Suprapubic skin (tissue), 4 donors: ENCODE measurements at regions not wholly inside any gene's neighbourhood (a gene's known extent, or its start where the extent isn't known, plus 50 kb on each side); places are given as distances from the start of the nearest gene placed in this dataset.
A peak's percentile ranks its signal among the peaks of the same experiment; 100 is the strongest.

Experiments
- DNase-seq, 2 donors: peaks; one replicate each; pipeline ENCODE4 v3.0.0-alpha.2; 2019; ENCODE audit warnings: low spot score in 2 of 2
- H3K27ac ChIP-seq: fragments of 200-600 bp; sonication (generic); one replicate; pipeline ENCODE4 v1.5.1; 2019
- H3K27me3 ChIP-seq: fragments of 200-600 bp; sonication (generic); one replicate; pipeline ENCODE4 v1.5.1; 2019
- H3K36me3 ChIP-seq: fragments of 200-600 bp; sonication (generic); one replicate; pipeline ENCODE4 v1.5.1; 2019
- H3K4me1 ChIP-seq: fragments of 200-600 bp; sonication (generic); one replicate; pipeline ENCODE4 v1.5.1; 2019
- H3K4me3 ChIP-seq: fragments of 200-600 bp; sonication (generic); one replicate; pipeline ENCODE4 v1.5.1; 2019; ENCODE audit warnings: mild to moderate bottlenecking
- H3K9me3 ChIP-seq: fragments of 200-600 bp; sonication (generic); one replicate; pipeline ENCODE4 v1.5.1; 2019
- CTCF ChIP-seq, 2 donors: fragments of 200-600 bp in 1 of 2; fragments of 450-650 bp in 1 of 2; sonication (generic) in 1 of 2; IDR thresholded peaks; one replicate each; pipeline ENCODE4 v1.5.1; 2016 to 2019; ENCODE audit warnings: antibody characterized with exemption in 2 of 2, mild to moderate bottlenecking in 1 of 2, moderate library complexity in 1 of 2
- EP300 ChIP-seq: sonication (generic); formaldehyde crosslinking; IDR thresholded peaks from one replicate; pipeline ENCODE4 v1.6.1; 2017; ENCODE audit warnings: antibody characterized with exemption
- POLR2A ChIP-seq, 2 donors: fragments of 450-650 bp; IDR thresholded peaks; one replicate each; pipeline ENCODE4 v1.6.1; 2017; ENCODE audit warnings: antibody characterized with exemption in 2 of 2, mild to moderate bottlenecking in 2 of 2, moderate library complexity in 2 of 2
- POLR2AphosphoS5 ChIP-seq, 3 donors: sonication (generic); formaldehyde crosslinking; IDR thresholded peaks; one replicate each; pipeline ENCODE4 v1.6.1; 2017; ENCODE audit warnings: antibody characterized with exemption in 3 of 3
- WGBS: methylation state at CpG from one replicate; pipeline ENCODE4 v1.1.5; 2018; 5-methylcytosine and 5-hydroxymethylcytosine counted together

GRCh38 chr14:104238424-104239184, 100.2 kb downstream of the KIF26A start:
- Histone ChIP-seq H3K27me3 (peaks cover 14% of the 10 kb centered on the region), H3K27ac (no peak overlapping the region), H3K36me3 (no peaks in the 10 kb centered on the region), H3K4me1 (no peaks in the 10 kb centered on the region), H3K4me3 (no peak overlapping the region), H3K9me3 (no peaks in the 10 kb centered on the region)
- WGBS: 87% methylated on average over 12 of the region's 21 CpGs
- TF ChIP-seq POLR2A (IDR thresholded peaks at IDR 0.05) (no peak), EP300 (no peak), CTCF (IDR thresholded peaks at IDR 0.05) (no peak), POLR2AphosphoS5 (IDR thresholded peaks at IDR 0.05) (no peak)
- peak; percentile 26 to 64 for DNase-seq

- WGBS: 70% methylated on average over 8 of the region's 8 CpGs
- Histone ChIP-seq H3K4me1 (no peaks in the 10 kb centered on the region), H3K9me3 (no peaks in the 10 kb centered on the region), H3K27ac (no peak overlapping the region), H3K4me3 (no peak overlapping the region), H3K36me3 (no peaks in the 10 kb centered on the region), H3K27me3 (peaks cover 16% of the 10 kb centered on the region)
- no peak for TF ChIP-seq CTCF (IDR thresholded peaks at IDR 0.05)
- DNase-seq: peak; percentile 40 to 64
Observed at GRCh38 chr14:104239185-104239775, 100.9 kb downstream of the KIF26A start.

GRCh38 chr14:104239861-104240301, 101.5 kb downstream of the KIF26A start:
- DNase-seq: peak; percentile 21 to 59
- Histone ChIP-seq H3K27me3 (peaks cover 22% of the 10 kb centered on the region), H3K36me3 (no peaks in the 10 kb centered on the region), H3K4me3 (no peak overlapping the region), H3K9me3 (no peaks in the 10 kb centered on the region), H3K27ac (no peak overlapping the region), H3K4me1 (no peaks in the 10 kb centered on the region)
- no peak for TF ChIP-seq CTCF (IDR thresholded peaks at IDR 0.05)
- TF ChIP-seq POLR2A (IDR thresholded peaks at IDR 0.05): no peak
- no peak for TF ChIP-seq POLR2AphosphoS5 (IDR thresholded peaks at IDR 0.05)
- no peak for TF ChIP-seq EP300
- 73% methylated on average over 13 of the region's 17 CpGs for WGBS

- Histone ChIP-seq H3K9me3 (no peaks in the 10 kb centered on the region), H3K4me1 (no peaks in the 10 kb centered on the region), H3K4me3 (no peak overlapping the region), H3K27me3 (peaks cover 22% of the 10 kb centered on the region), H3K36me3 (no peaks in the 10 kb centered on the region), H3K27ac (no peak overlapping the region)
- DNase-seq: peak in 1 of 2 donors; percentile 16
- WGBS: 78% methylated on average over 12 of the region's 12 CpGs
- TF ChIP-seq EP300 (no peak), POLR2A (IDR thresholded peaks at IDR 0.05) (no peak), POLR2AphosphoS5 (IDR thresholded peaks at IDR 0.05) (no peak), CTCF (IDR thresholded peaks at IDR 0.05) (no peak)
Observed at GRCh38 chr14:104240434-104241157, 102.2 kb downstream of the KIF26A start.

- no peak overlapping the region for H3K4me3 ChIP-seq
- no peak for DNase-seq
- H3K9me3 ChIP-seq: no peaks in the 10 kb centered on the region
- H3K36me3 ChIP-seq: no peaks in the 10 kb centered on the region
- H3K27ac ChIP-seq: no peak overlapping the region
- TF ChIP-seq CTCF (IDR thresholded peaks at IDR 0.05) (no peak), EP300 (no peak), POLR2AphosphoS5 (IDR thresholded peaks at IDR 0.05) (no peak), POLR2A (IDR thresholded peaks at IDR 0.05) (no peak)
- 100% methylated on average over 1 of the region's 1 CpG for WGBS
- no peaks in the 10 kb centered on the region for H3K4me1 ChIP-seq
- H3K27me3 ChIP-seq: peaks cover 22% of the 10 kb centered on the region
Observed at GRCh38 chr14:104243200-104243599, 104.8 kb downstream of the KIF26A start.
